DND-41 (cell line): ENCODE measurements at regions not wholly inside any gene's neighbourhood (a gene's known extent, or its start where the extent isn't known, plus 50 kb on each side); places are given as distances from the start of the nearest gene placed in this dataset.

ENCODE experiments used
- ATAC-seq: fragments of 200-7000 bp; cut with Tn5 transposase; 3 replicates; pipeline ENCODE4 v1.9.1; 2021; ENCODE audit warnings: low read depth; ENCODE audit not compliant: insufficient read depth
- DNase-seq: peaks from one replicate; pipeline ENCODE4 v3.0.0-alpha.2; 2020
- H2AFZ ChIP-seq: 2 replicates; pipeline ENCODE4 v1.6.0; 2012; ENCODE audit warnings: low read depth, low read length
- H3K27ac ChIP-seq: 2 replicates; pipeline ENCODE4 v1.5.1; 2012; ENCODE audit warnings: low read length, inconsistent platforms
- H3K27me3 ChIP-seq: fragments of 200-600 bp; sonication (generic); 2 replicates; pipeline ENCODE4 v1.6.0; 2012; ENCODE audit warnings: low read length, mild to moderate bottlenecking, inconsistent platforms; ENCODE audit not compliant: insufficient read depth, poor library complexity
- H3K36me3 ChIP-seq: 2 replicates; pipeline ENCODE4 v1.5.1; 2012; ENCODE audit warnings: low read length, inconsistent platforms; ENCODE audit not compliant: insufficient read depth
- H3K4me1 ChIP-seq: 2 replicates; pipeline ENCODE4 v1.5.1; 2012; ENCODE audit warnings: mild to moderate bottlenecking, low read length; ENCODE audit not compliant: insufficient read depth
- H3K4me2 ChIP-seq: 2 replicates; pipeline ENCODE4 v1.6.0; 2012; ENCODE audit warnings: mild to moderate bottlenecking, moderate library complexity, low read length, inconsistent platforms; ENCODE audit not compliant: insufficient read depth
- H3K4me3 ChIP-seq, 2 experiments: fragments of 200-600 bp in 1 of 2; shearing (Covaris generic) in 1 of 2; 2 replicates each; pipeline ENCODE4 v1.5.1; 2012 to 2016; ENCODE audit warnings: inconsistent platforms in 2 of 2, low read length in 2 of 2, mild to moderate bottlenecking in 2 of 2, low read depth in 1 of 2, moderate library complexity in 1 of 2
- H3K79me2 ChIP-seq: 2 replicates; pipeline ENCODE4 v1.6.0; 2012; ENCODE audit warnings: low read length, inconsistent platforms; ENCODE audit not compliant: insufficient read depth
- H3K9ac ChIP-seq: 2 replicates; pipeline ENCODE4 v1.6.0; 2012; ENCODE audit warnings: low read depth, mild to moderate bottlenecking, inconsistent platforms, low read length, moderate library complexity
- H3K9me3 ChIP-seq: 2 replicates; pipeline ENCODE4 v1.5.1; 2012; ENCODE audit warnings: low read length, moderate library complexity, mild to moderate bottlenecking, inconsistent platforms; ENCODE audit not compliant: insufficient read depth, severe bottlenecking
- H4K20me1 ChIP-seq: 2 replicates; pipeline ENCODE4 v1.6.0; 2012; ENCODE audit warnings: low read length; ENCODE audit not compliant: insufficient read depth
- EZH2 ChIP-seq: IDR thresholded peaks from 3 replicates; pipeline ENCODE4 v1.6.1; 2012; ENCODE audit warnings: borderline replicate concordance, low read depth, mild to moderate bottlenecking, moderate library complexity, low read length, inconsistent platforms; ENCODE audit not compliant: severe bottlenecking
- TF ChIP-seq, protein P1 (sequence below): IDR thresholded peaks from 2 replicates; pipeline ENCODE4 v1.5.1; 2012; ENCODE audit warnings: borderline replicate concordance, low read length, moderate library complexity, mild to moderate bottlenecking; ENCODE audit not compliant: poor library complexity, severe bottlenecking; ENCODE audit errors: extremely low read depth

DNA sequence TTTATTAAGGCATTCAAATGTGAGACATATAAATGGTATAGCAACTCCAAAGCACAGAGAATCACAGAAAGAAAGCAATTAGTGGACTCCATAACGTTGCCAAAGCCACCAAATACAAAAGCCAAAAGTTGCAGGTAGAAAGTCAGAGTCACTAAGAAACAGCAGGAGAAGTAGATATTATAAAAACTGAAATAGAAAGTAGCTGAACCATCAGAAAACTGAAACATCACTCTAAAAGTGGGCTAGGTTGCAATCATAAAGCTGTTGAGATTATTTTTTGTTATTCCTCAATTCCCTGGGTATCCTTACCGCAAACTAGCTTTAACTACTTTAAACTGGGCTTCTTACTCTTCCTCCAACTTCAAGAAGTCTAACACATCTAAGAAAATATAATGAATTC, 108.1 kb upstream of the ARRDC3 start:
- Histone ChIP-seq H4K20me1 (no peaks in the 10 kb centered on the region), H3K27me3 (peaks cover 3% of the 10 kb centered on the region), H3K9me3 (no peaks in the 10 kb centered on the region), H3K4me2 (no peak overlapping the region), H3K36me3 (no peaks in the 10 kb centered on the region), H3K4me3 (no peak overlapping the region), H2AFZ (no peak overlapping the region), H3K9ac (no peak overlapping the region), H3K4me1 (no peaks in the 10 kb centered on the region), H3K27ac (no peak overlapping the region), H3K79me2 (no peaks in the 10 kb centered on the region)
- DNase-seq (no peak), ATAC-seq (no peak)
- TF ChIP-seq EZH2 = no peak
- TF ChIP-seq, protein P1, sequence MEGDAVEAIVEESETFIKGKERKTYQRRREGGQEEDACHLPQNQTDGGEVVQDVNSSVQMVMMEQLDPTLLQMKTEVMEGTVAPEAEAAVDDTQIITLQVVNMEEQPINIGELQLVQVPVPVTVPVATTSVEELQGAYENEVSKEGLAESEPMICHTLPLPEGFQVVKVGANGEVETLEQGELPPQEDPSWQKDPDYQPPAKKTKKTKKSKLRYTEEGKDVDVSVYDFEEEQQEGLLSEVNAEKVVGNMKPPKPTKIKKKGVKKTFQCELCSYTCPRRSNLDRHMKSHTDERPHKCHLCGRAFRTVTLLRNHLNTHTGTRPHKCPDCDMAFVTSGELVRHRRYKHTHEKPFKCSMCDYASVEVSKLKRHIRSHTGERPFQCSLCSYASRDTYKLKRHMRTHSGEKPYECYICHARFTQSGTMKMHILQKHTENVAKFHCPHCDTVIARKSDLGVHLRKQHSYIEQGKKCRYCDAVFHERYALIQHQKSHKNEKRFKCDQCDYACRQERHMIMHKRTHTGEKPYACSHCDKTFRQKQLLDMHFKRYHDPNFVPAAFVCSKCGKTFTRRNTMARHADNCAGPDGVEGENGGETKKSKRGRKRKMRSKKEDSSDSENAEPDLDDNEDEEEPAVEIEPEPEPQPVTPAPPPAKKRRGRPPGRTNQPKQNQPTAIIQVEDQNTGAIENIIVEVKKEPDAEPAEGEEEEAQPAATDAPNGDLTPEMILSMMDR = no peak

DNA sequence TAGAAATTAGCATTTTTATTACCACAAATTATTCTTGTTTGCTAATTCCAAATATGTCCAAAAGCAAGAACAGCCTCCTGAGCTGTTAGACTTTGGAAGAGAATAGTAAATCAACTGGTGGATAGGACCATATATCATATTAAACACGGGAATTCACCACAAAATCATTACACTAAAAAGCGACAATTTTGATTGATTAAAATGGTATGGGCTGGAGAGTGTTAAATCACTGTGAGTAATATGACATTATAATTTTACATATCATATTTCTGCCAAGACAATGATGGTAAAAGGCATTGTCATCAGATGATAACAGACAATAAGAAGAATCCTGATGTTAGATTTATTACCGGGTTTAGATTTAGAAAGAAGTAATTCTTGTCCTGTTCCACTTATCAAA, 107.2 kb upstream of the ARRDC3 start:
- H3K4me3 ChIP-seq = no peak overlapping the region
- H3K9ac ChIP-seq = no peak overlapping the region
- H3K36me3 ChIP-seq = no peaks in the 10 kb centered on the region
- ATAC-seq = no peak
- no peak for DNase-seq
- H2AFZ ChIP-seq = no peak overlapping the region
- H3K79me2 ChIP-seq = no peaks in the 10 kb centered on the region
- H3K4me2 ChIP-seq = no peak overlapping the region
- no peaks in the 10 kb centered on the region for H3K4me1 ChIP-seq
- no peak for TF ChIP-seq EZH2
- TF ChIP-seq, protein P1 = no peak
- no peaks in the 10 kb centered on the region for H4K20me1 ChIP-seq
- no peak overlapping the region for H3K27ac ChIP-seq
- H3K27me3 ChIP-seq = peaks cover 3% of the 10 kb centered on the region
- no peaks in the 10 kb centered on the region for H3K9me3 ChIP-seq

DNA sequence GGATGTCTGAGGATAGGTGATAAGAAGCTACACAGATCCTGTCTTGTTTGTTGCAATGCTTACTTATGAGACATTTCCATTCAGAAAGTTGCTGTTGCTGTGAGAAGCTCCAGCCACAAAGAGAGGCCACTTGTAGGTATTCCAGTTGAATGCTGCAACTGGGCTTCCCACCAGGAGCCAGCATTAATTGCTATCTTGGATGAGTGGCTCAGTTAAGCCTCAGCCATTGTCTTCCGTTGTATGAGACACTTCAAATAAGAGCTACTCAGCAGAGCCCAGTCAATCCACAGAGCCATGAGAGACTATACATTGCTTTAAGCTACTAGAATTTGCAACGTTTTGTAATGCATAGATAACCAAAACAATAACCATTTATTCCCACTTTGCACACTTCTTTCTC, 104.3 kb upstream of the ARRDC3 start:
- ATAC-seq (no peak), DNase-seq (no peak)
- Histone ChIP-seq H3K9ac (no peak overlapping the region), H3K36me3 (no peaks in the 10 kb centered on the region), H4K20me1 (no peaks in the 10 kb centered on the region), H3K9me3 (no peaks in the 10 kb centered on the region), H3K4me2 (no peak overlapping the region), H3K27ac (no peak overlapping the region), H3K4me1 (no peaks in the 10 kb centered on the region), H3K79me2 (no peaks in the 10 kb centered on the region), H3K4me3 (no peak overlapping the region), H2AFZ (no peak overlapping the region), H3K27me3 (no peaks in the 10 kb centered on the region)
- TF ChIP-seq, protein P1 = no peak
- TF ChIP-seq EZH2 = no peak

DNA sequence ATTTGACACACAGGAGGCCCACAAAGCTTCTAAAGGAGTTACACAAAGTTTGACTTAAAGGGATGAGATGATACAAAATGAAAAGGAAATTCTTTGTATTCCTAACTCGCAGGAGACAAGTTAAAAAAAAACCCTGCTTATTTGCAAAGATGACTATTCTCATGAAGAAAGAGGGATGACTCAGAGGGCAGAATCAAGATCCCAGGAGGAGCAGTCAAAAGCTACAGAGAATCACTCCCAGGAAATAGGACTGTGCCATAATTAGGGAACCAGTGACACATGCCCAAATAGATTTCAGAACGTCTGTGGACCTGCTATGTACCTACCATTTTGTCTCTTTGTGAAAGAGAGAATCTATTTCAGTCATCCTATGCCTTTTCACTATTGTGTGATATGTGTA, 103.5 kb upstream of the ARRDC3 start:
- no peak overlapping the region for H3K4me3 ChIP-seq
- H3K4me1 ChIP-seq = no peaks in the 10 kb centered on the region
- no peaks in the 10 kb centered on the region for H3K9me3 ChIP-seq
- H3K36me3 ChIP-seq = no peaks in the 10 kb centered on the region
- H3K9ac ChIP-seq = no peak overlapping the region
- H3K79me2 ChIP-seq = no peaks in the 10 kb centered on the region
- no peak for ATAC-seq
- H3K27ac ChIP-seq = no peak overlapping the region
- no peaks in the 10 kb centered on the region for H4K20me1 ChIP-seq
- no peaks in the 10 kb centered on the region for H3K27me3 ChIP-seq
- no peak overlapping the region for H3K4me2 ChIP-seq
- no peak for DNase-seq
- H2AFZ ChIP-seq = no peak overlapping the region
- TF ChIP-seq, protein P1 = no peak
- TF ChIP-seq EZH2 = no peak
